ENCODE measurements at regions not wholly inside any gene's neighbourhood (a gene's known extent, or its start where the extent isn't known, plus 50 kb on each side); places are given as distances from the start of the nearest gene placed in this dataset.

DNA sequence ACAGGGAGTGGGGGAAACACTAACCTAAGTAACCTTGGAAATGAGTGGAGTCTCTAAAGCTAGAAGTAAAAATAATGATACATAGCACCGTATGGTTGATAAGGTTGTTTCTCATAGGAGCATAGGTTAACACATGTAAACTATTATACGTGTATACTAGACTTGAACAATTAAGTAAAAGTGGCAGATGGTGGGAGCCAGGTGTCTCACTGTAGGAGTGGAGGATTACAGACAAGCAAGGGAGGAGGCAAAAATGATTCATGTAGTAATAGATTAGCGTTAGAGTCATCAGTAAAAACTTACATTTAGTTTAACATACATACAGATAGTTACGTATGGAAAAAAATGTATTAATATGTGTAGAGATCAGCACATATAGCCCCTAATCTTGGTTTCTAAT lies 138.4 kb upstream of the DSCAM start:
- no peak for TF ChIP-seq FOXA1 (IDR thresholded peaks at IDR 0.05)
- TF ChIP-seq LEF1 (IDR thresholded peaks at IDR 0.05; ENCODE audit: borderline replicate concordance) = no peak
- no peak for TF ChIP-seq FOXM1 (IDR thresholded peaks at IDR 0.05; ENCODE audit: borderline replicate concordance)
- no peak for TF ChIP-seq FOXK2 (IDR thresholded peaks at IDR 0.05)
- TF ChIP-seq SP1 (IDR thresholded peaks at IDR 0.05) = no peak
- TF ChIP-seq ELF4 (IDR thresholded peaks at IDR 0.05) = no peak
- no peak for TF ChIP-seq SUZ12 (IDR thresholded peaks at IDR 0.05)
- no peak for TF ChIP-seq ARNT (IDR thresholded peaks at IDR 0.05)
- TF ChIP-seq ZNF384 (IDR thresholded peaks at IDR 0.05) = no peak
- no peak for TF ChIP-seq HDGF (IDR thresholded peaks at IDR 0.05; ENCODE audit: borderline replicate concordance)
- no peak for TF ChIP-seq BHLHE40 (IDR thresholded peaks at IDR 0.05; ENCODE audit: borderline replicate concordance)

Data from HEK293T (cell line).